HEK293T (cell line): ENCODE measurements at regions not wholly inside any gene's neighbourhood (a gene's known extent, or its start where the extent isn't known, plus 50 kb on each side); places are given as distances from the start of the nearest gene placed in this dataset.

Source experiments
- ARNT ChIP-seq: fragments of 450-650 bp; IDR thresholded peaks from 2 replicates; pipeline ENCODE4 v1.6.1; 2017; ENCODE audit warnings: mild to moderate bottlenecking
- BHLHE40 ChIP-seq: fragments of 450-650 bp; IDR thresholded peaks from 2 replicates; pipeline ENCODE4 v1.6.1; 2016; ENCODE audit warnings: mild to moderate bottlenecking, moderate library complexity, borderline replicate concordance
- FOXA1 ChIP-seq: fragments of 450-650 bp; IDR thresholded peaks from 2 replicates; pipeline ENCODE4 v1.6.1; 2016; ENCODE audit warnings: mild to moderate bottlenecking
- FOXK2 ChIP-seq: fragments of 450-650 bp; IDR thresholded peaks from 2 replicates; pipeline ENCODE4 v1.6.1; 2016; ENCODE audit warnings: mild to moderate bottlenecking
- FOXM1 ChIP-seq: fragments of 450-650 bp; IDR thresholded peaks from 2 replicates; pipeline ENCODE4 v1.6.1; 2017; ENCODE audit warnings: mild to moderate bottlenecking, borderline replicate concordance
- HDGF ChIP-seq: fragments of 450-650 bp; IDR thresholded peaks from 2 replicates; pipeline ENCODE4 v1.6.1; 2017; ENCODE audit warnings: antibody characterized with exemption, borderline replicate concordance
- L3MBTL2 ChIP-seq: fragments of 450-650 bp; conservative IDR thresholded peaks from 2 replicates; pipeline ENCODE4 v1.6.1; 2016; ENCODE audit warnings: mild to moderate bottlenecking
- LEF1 ChIP-seq: fragments of 450-650 bp; IDR thresholded peaks from 2 replicates; pipeline ENCODE4 v1.6.1; 2017; ENCODE audit warnings: mild to moderate bottlenecking, borderline replicate concordance
- NFRKB ChIP-seq: fragments of 450-650 bp; IDR thresholded peaks from 2 replicates; pipeline ENCODE4 v1.6.1; 2016; ENCODE audit warnings: mild to moderate bottlenecking, moderate library complexity
- SP1 ChIP-seq: fragments of 450-650 bp; IDR thresholded peaks from 2 replicates; pipeline ENCODE4 v1.6.1; 2017
- SUZ12 ChIP-seq: fragments of 450-650 bp; IDR thresholded peaks from 2 replicates; pipeline ENCODE4 v1.6.1; 2016; ENCODE audit warnings: mild to moderate bottlenecking
- TARDBP ChIP-seq: fragments of 450-650 bp; IDR thresholded peaks from 2 replicates; pipeline ENCODE4 v1.6.1; 2016
- ZNF384 ChIP-seq: fragments of 450-650 bp; IDR thresholded peaks from 2 replicates; pipeline ENCODE4 v1.6.1; 2016
- TF ChIP-seq, protein P1 (sequence below): fragments of 450-650 bp; IDR thresholded peaks from 2 replicates; pipeline ENCODE4 v1.6.1; 2016

DNA sequence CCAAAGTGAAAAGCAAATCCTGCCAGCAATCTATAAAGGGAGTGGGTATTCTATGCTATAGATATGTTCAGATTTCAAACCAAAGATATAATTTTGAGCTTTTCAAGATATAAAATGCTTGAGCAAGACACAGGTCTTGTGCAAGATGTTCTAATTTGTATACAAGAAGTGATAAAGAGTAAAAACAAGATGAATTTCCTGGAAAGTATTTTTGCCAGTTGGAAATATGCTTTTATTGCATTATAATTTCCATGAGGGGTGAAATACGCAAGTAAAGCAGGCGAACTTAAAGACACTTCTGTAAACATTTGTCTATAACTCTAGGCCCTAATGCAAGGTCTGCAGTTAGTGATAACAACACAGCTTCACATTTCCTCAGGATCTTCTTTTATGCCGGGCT lies 640.5 kb downstream of the TMEM182 start:
- TF ChIP-seq FOXA1 (no peak), SP1 (no peak), BHLHE40 (no peak), FOXM1 (no peak), TARDBP (no peak), ZNF384 (no peak), ARNT (no peak), SUZ12 (no peak), L3MBTL2 (no peak), LEF1 (no peak), FOXK2 (no peak), HDGF (no peak), NFRKB (no peak)
- TF ChIP-seq, protein P1, sequence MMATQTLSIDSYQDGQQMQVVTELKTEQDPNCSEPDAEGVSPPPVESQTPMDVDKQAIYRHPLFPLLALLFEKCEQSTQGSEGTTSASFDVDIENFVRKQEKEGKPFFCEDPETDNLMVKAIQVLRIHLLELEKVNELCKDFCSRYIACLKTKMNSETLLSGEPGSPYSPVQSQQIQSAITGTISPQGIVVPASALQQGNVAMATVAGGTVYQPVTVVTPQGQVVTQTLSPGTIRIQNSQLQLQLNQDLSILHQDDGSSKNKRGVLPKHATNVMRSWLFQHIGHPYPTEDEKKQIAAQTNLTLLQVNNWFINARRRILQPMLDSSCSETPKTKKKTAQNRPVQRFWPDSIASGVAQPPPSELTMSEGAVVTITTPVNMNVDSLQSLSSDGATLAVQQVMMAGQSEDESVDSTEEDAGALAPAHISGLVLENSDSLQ, result no peak
